ENCODE measurements at regions not wholly inside any gene's neighbourhood (a gene's known extent, or its start where the extent isn't known, plus 50 kb on each side); places are given as distances from the start of the nearest gene placed in this dataset.
"Not testable (repeated sequence)": the region's sequence is repeated elsewhere in the genome, so short reads cannot be mapped to it uniquely, and the experiment has no call there.

- intact Hi-C loops (cut with micrococcal nuclease); H3K4me2 ChIP-seq (ENCODE audit: insufficient read depth, low read length); BruUV-seq (replicated peaks); H3K9ac ChIP-seq (ENCODE audit: insufficient read depth in 1 of 2, low read depth in 2 of 2, low read length in 2 of 2); H2AFZ ChIP-seq (ENCODE audit: low read depth, low read length); CTCF ChIA-PET (ENCODE audit: low intra/inter-chr PET ratio); H3K27me3 ChIP-seq (ENCODE audit: control insufficient read depth in 2 of 2, insufficient read depth in 2 of 2, low read length in 2 of 2); H4K20me1 ChIP-seq (replicated peaks; ENCODE audit: control insufficient read depth, insufficient read depth, low read length); POLR2A ChIA-PET; FAIRE-seq; H3K36me3 ChIP-seq (ENCODE audit: control insufficient read depth, insufficient read depth, low read length); H3K9me1 ChIP-seq (ENCODE audit: control insufficient read depth, insufficient read depth, low read length); in situ Hi-C loops (cut with MboI); H3K4me1 ChIP-seq (replicated peaks in 1 of 2; ENCODE audit: control insufficient read depth in 2 of 2, insufficient read depth in 2 of 2, low read length in 2 of 2); H3K79me2 ChIP-seq (ENCODE audit: control insufficient read depth, insufficient read depth, low read length); H3K4me3 ChIP-seq; H3K9me3 ChIP-seq (replicated peaks; ENCODE audit: control insufficient read depth, insufficient read depth, low read depth, low read length); DNase-seq (ENCODE audit: extremely low read depth in 1 of 4, low spot score in 3 of 4); H3K27ac ChIP-seq (ENCODE audit: extremely low read depth, low read depth, low read length); ATAC-seq: not testable (repeated sequence)
- TF ChIP-seq RBM25 (IDR thresholded peaks at IDR 0.05; ENCODE audit: low read depth, low read length, severe bottlenecking) (peak; percentile 39), ZNF146 (CRISPR knock-in tag; IDR thresholded peaks at IDR 0.05; ENCODE audit: unreplicated experiment) (peak; percentile 77)
- 0% methylated on average over 2 of the region's 2 CpGs for WGBS (ENCODE audit: insufficient coverage, low coverage, missing lambda C conversion rate)
These were observed 599.3 kb upstream of the B3GAT1 start for GRCh38 chr11:135011313-135011712.

- ChIA-PET POLR2A (no interaction called here), CTCF (ENCODE audit: low intra/inter-chr PET ratio) (no interaction called here)
- no peaks in the 10 kb centered on the region for H4K20me1 ChIP-seq (replicated peaks; ENCODE audit: control insufficient read depth, insufficient read depth, low read length)
- no TSS peak for BruUV-seq (replicated peaks)
- H2AFZ ChIP-seq (ENCODE audit: low read depth, low read length): no peak overlapping the region
- intact Hi-C loops (cut with micrococcal nuclease) (no loop called here), in situ Hi-C loops (cut with MboI) (no loop called here)
- no peak for DNase-seq (ENCODE audit: extremely low read depth in 1 of 4, low spot score in 3 of 4)
- H3K4me3 ChIP-seq: no peak overlapping the region
- no peaks in the 10 kb centered on the region for H3K36me3 ChIP-seq (ENCODE audit: control insufficient read depth, insufficient read depth, low read length)
- H3K4me2 ChIP-seq (ENCODE audit: insufficient read depth, low read length): no peak overlapping the region
- no peaks in the 10 kb centered on the region for H3K4me1 ChIP-seq (replicated peaks in 1 of 2; ENCODE audit: control insufficient read depth in 2 of 2, insufficient read depth in 2 of 2, low read length in 2 of 2)
- H3K9me3 ChIP-seq (replicated peaks; ENCODE audit: control insufficient read depth, insufficient read depth, low read depth, low read length): no peaks in the 10 kb centered on the region
- H3K27ac ChIP-seq (ENCODE audit: extremely low read depth, low read depth, low read length): no peak overlapping the region
- FAIRE-seq: no peak
- 0% methylated on average over 6 of the region's 6 CpGs for WGBS (ENCODE audit: insufficient coverage, low coverage, missing lambda C conversion rate)
- H3K9ac ChIP-seq (ENCODE audit: insufficient read depth in 1 of 2, low read depth in 2 of 2, low read length in 2 of 2): no peak overlapping the region
- ATAC-seq: no peak
- H3K27me3 ChIP-seq (ENCODE audit: control insufficient read depth in 2 of 2, insufficient read depth in 2 of 2, low read length in 2 of 2): 0 out of 5 replicates have a peak, but pooled peaks cover 0 to 8% of the 10 kb centered on the region in 2 experiments
- H3K9me1 ChIP-seq (ENCODE audit: control insufficient read depth, insufficient read depth, low read length): no peaks in the 10 kb centered on the region
- H3K79me2 ChIP-seq (ENCODE audit: control insufficient read depth, insufficient read depth, low read length): no peaks in the 10 kb centered on the region
- no peak for TF ChIP-seq E2F8 (IDR thresholded peaks at IDR 0.05; ENCODE audit: low read depth, partially characterized antibody)
- no peak for TF ChIP-seq SAFB (IDR thresholded peaks at IDR 0.05; ENCODE audit: borderline replicate concordance, low read depth, low read length)
- TF ChIP-seq ZNF449 (CRISPR knock-in tag; IDR thresholded peaks at IDR 0.05): no peak
- no peak for TF ChIP-seq MAFK (IDR thresholded peaks at IDR 0.05; ENCODE audit: low read length)
- TF ChIP-seq ZNF589 (CRISPR knock-in tag; IDR thresholded peaks at IDR 0.05; ENCODE audit: low read depth): no peak
- TF ChIP-seq TCFL5 (CRISPR knock-in tag; conservative IDR thresholded peaks at IDR 0.05): no peak
- no peak for TF ChIP-seq CSDE1 (IDR thresholded peaks at IDR 0.05)
- no peak for TF ChIP-seq HNRNPH1 (optimal IDR thresholded peaks at IDR 0.05; ENCODE audit: low read depth, low read length)
- TF ChIP-seq CBX3 (IDR thresholded peaks at IDR 0.05; ENCODE audit: borderline replicate concordance in 1 of 2, low read length in 2 of 2): no peak
- no peak for TF ChIP-seq MXD1 (CRISPR knock-in tag; IDR thresholded peaks at IDR 0.05; ENCODE audit: borderline replicate concordance, poor library complexity, severe bottlenecking)
These were observed 597.1 kb upstream of the B3GAT1 start for GRCh38 chr11:135009125-135009524.
